Kidney epithelial cell (primary cell): ENCODE measurements at regions not wholly inside any gene's neighbourhood (a gene's known extent, or its start where the extent isn't known, plus 50 kb on each side); places are given as distances from the start of the nearest gene placed in this dataset.
"Not testable (repeated sequence)": the region's sequence is repeated elsewhere in the genome, so short reads cannot be mapped to it uniquely, and the experiment has no call there.

Experiments
- DNase-seq: peaks from one replicate; pipeline ENCODE4 v3.0.0-alpha.2; 2010; ENCODE audit warnings: low read depth
- H3K27me3 ChIP-seq: 2 replicates; pipeline ENCODE4 v1.6.0; 2011; ENCODE audit warnings: low read length; ENCODE audit not compliant: control insufficient read depth, insufficient read depth
- H3K36me3 ChIP-seq: 2 replicates; pipeline ENCODE4 v1.5.1; 2011; ENCODE audit warnings: low read length; ENCODE audit not compliant: control insufficient read depth, insufficient read depth
- H3K4me3 ChIP-seq: 2 replicates; pipeline ENCODE4 v1.5.1; 2011; ENCODE audit warnings: low read depth, mild to moderate bottlenecking, control low read depth, low read length
- TF ChIP-seq, protein P1 (sequence below): IDR thresholded peaks from 2 replicates; pipeline ENCODE4 v1.5.1; 2011; ENCODE audit warnings: mild to moderate bottlenecking, moderate library complexity, low read length, control low read depth, inconsistent platforms; ENCODE audit not compliant: insufficient read depth, poor library complexity, severe bottlenecking

DNA sequence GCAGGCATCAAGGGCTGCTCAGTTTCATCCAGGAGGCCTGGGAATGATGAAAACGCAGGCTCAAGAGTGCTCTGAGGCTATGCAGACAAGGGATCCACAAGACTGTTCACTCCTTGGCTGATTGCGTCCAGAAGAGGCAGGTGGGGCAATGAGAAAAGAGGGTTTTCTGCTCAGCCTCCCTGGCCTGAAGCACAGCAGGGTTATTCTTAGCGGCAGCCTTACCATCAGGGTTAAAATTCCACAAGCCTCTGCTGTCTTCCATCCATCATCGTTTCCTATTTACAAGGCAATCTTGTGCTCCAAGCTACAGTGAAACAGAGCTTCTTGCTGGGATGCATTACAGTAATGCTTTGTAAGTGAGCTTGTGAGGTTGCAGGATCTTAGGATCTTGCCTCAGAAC lies 129.4 kb upstream of the SHH start:
- H3K4me3 ChIP-seq, result no peak overlapping the region
- DNase-seq, result no peak
- TF ChIP-seq, protein P1, sequence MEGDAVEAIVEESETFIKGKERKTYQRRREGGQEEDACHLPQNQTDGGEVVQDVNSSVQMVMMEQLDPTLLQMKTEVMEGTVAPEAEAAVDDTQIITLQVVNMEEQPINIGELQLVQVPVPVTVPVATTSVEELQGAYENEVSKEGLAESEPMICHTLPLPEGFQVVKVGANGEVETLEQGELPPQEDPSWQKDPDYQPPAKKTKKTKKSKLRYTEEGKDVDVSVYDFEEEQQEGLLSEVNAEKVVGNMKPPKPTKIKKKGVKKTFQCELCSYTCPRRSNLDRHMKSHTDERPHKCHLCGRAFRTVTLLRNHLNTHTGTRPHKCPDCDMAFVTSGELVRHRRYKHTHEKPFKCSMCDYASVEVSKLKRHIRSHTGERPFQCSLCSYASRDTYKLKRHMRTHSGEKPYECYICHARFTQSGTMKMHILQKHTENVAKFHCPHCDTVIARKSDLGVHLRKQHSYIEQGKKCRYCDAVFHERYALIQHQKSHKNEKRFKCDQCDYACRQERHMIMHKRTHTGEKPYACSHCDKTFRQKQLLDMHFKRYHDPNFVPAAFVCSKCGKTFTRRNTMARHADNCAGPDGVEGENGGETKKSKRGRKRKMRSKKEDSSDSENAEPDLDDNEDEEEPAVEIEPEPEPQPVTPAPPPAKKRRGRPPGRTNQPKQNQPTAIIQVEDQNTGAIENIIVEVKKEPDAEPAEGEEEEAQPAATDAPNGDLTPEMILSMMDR, result no peak
- H3K36me3 ChIP-seq, result no peaks in the 10 kb centered on the region
- H3K27me3 ChIP-seq, result no peaks in the 10 kb centered on the region

- no peak for DNase-seq
- peaks cover 3% of the 10 kb centered on the region for H3K27me3 ChIP-seq
- no peak overlapping the region for H3K4me3 ChIP-seq
- TF ChIP-seq, protein P1, result no peak
- no peaks in the 10 kb centered on the region for H3K36me3 ChIP-seq
These were observed 127.1 kb upstream of the SHH start for GRCh38 chr7:155939350-155939749.

DNA sequence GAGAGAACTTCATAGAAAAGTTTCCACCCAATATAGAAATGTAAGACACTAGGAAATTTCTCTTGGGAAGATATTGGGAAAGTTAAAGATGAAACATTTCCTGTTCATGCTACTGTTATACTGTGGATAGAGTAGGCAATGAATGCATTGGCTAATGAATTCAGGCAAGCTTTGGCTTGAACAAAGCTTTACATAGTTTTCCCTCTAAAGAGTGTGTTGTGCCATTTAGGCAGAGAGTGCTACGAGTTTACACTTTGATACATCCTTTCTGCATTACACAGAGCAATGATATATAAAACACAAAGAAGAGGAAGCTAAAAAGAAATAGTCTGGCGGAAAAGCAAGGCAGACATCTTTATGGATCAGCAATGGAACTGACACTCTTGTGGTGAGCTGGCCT lies 125.9 kb upstream of the SHH start:
- DNase-seq, result no peak
- TF ChIP-seq, protein P1, result no peak
- Histone ChIP-seq H3K36me3 (no peaks in the 10 kb centered on the region), H3K4me3 (no peak overlapping the region), H3K27me3 (peaks cover 3% of the 10 kb centered on the region)

GRCh38 chr7:155935726-155936125 lies 123.5 kb upstream of the SHH start:
- Histone ChIP-seq H3K36me3 (no peaks in the 10 kb centered on the region), H3K27me3 (peaks cover 9% of the 10 kb centered on the region), H3K4me3 (no peak overlapping the region)
- DNase-seq, result no peak
- TF ChIP-seq, protein P1, result no peak

- Histone ChIP-seq H3K27me3 (peaks cover 10% of the 10 kb centered on the region), H3K4me3 (no peak overlapping the region), H3K36me3 (no peaks in the 10 kb centered on the region)
- TF ChIP-seq, protein P1, result no peak
- no peak for DNase-seq
These were observed 122.8 kb upstream of the SHH start for GRCh38 chr7:155935005-155935557.

DNA sequence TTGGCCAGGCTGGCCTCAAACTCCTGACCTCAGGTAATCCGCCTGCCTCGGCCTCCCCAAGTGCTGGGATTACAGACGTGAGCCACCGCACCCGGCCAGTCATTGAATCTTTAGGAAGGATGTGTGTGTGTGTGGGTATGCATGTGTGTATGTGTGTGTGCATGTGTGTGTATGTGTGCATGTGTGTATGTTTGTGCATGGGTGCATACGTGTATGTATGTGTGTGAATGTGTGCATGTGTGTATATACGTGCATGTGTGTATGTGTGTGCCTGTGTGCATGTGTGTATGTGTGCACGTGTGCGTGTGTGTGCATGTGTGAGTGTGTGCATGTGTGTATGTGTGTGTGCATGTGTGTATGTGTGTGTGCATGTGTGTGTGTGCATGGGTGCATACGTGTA lies 120.1 kb upstream of the SHH start:
- not testable (repeated sequence) for DNase-seq, H3K4me3 ChIP-seq, H3K36me3 ChIP-seq
- H3K27me3 ChIP-seq, result peaks cover 19% of the 10 kb centered on the region
